ENCODE measurements at regions not wholly inside any gene's neighbourhood (a gene's known extent, or its start where the extent isn't known, plus 50 kb on each side); places are given as distances from the start of the nearest gene placed in this dataset.

DNA sequence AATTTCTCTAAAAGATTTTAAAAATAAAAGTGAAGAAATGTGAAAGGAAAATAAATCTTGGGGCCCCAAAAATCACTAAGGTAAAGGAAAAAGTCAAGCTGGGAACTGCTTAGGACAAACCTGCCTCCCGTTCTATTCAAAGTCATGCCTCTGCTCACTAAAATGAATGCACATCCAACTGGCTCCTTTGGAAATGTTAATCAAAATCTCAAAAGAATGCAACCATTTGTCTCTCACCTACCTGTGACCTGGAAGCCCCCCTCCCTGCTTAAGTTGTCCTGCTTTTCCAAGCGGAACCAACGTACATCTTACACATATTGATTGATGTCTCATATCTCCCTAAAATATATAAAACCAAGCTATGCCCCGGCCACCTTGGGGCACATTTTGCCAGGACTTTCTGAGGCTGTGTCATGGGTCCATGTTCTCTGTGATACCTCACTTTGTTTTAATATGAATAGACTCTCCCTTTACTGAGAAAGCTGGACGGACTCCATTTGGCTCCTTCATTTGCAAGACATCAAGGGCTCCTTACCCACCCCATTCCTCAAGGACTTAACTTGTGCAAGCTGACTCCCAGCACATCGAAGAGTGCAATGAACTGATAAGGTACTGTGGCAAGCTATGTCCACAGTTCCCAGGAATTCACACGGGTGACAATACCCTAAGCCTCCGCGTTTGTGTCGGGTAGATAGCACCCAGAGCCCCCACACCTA is 164.3 kb downstream of the SMC2 start:
- Histone ChIP-seq H3K27me3 (replicated peaks; ENCODE audit: insufficient read depth, low read length) (no peaks in the 10 kb centered on the region), H3K36me3 (replicated peaks; ENCODE audit: insufficient read depth, low read length) (no peaks in the 10 kb centered on the region), H3K9ac (ENCODE audit: low read length) (no peak overlapping the region), H4K20me1 (ENCODE audit: insufficient read depth, low read length) (no peaks in the 10 kb centered on the region), H3K79me2 (ENCODE audit: low read length) (no peaks in the 10 kb centered on the region), H3K9me2 (replicated peaks; ENCODE audit: insufficient read depth, low read length) (no peaks in the 10 kb centered on the region), H3K9me3 (replicated peaks; ENCODE audit: insufficient read depth, low read length) (no peaks in the 10 kb centered on the region; the same call in 1 of the 2 replicates), H3K4me2 (ENCODE audit: low read depth, low read length) (no peak overlapping the region), H2AFZ (ENCODE audit: low read length) (no peak overlapping the region), H3K4me1 (ENCODE audit: low read length) (no peaks in the 10 kb centered on the region), H3K4me3 (ENCODE audit: low read length) (no peak overlapping the region), H3F3A (ENCODE audit: insufficient read depth, low read length) (no peaks in the 10 kb centered on the region), H3K27ac (ENCODE audit: low read length) (no peak overlapping the region)
- TF ChIP-seq EZH2phosphoT487 (IDR thresholded peaks at IDR 0.05; ENCODE audit: low read length) (no peak), EZH2 (optimal IDR thresholded peaks at IDR 0.05; ENCODE audit: low read depth, low read length) (no peak)
- TF ChIP-seq, protein P1, sequence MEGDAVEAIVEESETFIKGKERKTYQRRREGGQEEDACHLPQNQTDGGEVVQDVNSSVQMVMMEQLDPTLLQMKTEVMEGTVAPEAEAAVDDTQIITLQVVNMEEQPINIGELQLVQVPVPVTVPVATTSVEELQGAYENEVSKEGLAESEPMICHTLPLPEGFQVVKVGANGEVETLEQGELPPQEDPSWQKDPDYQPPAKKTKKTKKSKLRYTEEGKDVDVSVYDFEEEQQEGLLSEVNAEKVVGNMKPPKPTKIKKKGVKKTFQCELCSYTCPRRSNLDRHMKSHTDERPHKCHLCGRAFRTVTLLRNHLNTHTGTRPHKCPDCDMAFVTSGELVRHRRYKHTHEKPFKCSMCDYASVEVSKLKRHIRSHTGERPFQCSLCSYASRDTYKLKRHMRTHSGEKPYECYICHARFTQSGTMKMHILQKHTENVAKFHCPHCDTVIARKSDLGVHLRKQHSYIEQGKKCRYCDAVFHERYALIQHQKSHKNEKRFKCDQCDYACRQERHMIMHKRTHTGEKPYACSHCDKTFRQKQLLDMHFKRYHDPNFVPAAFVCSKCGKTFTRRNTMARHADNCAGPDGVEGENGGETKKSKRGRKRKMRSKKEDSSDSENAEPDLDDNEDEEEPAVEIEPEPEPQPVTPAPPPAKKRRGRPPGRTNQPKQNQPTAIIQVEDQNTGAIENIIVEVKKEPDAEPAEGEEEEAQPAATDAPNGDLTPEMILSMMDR (IDR thresholded peaks at IDR 0.05; ENCODE audit: low read length) = no peak
- DNase-seq = no peak

GRCh38 chr9:104260004-104260403 is 165.9 kb downstream of the SMC2 start:
- Histone ChIP-seq H3K4me1 (ENCODE audit: low read length) (no peaks in the 10 kb centered on the region), H3K4me3 (ENCODE audit: low read length) (no peak overlapping the region), H3K36me3 (replicated peaks; ENCODE audit: insufficient read depth, low read length) (no peaks in the 10 kb centered on the region), H3K4me2 (ENCODE audit: low read depth, low read length) (no peak overlapping the region), H4K20me1 (ENCODE audit: insufficient read depth, low read length) (no peaks in the 10 kb centered on the region), H3K27me3 (replicated peaks; ENCODE audit: insufficient read depth, low read length) (no peaks in the 10 kb centered on the region), H3F3A (ENCODE audit: insufficient read depth, low read length) (no peaks in the 10 kb centered on the region), H3K79me2 (ENCODE audit: low read length) (no peaks in the 10 kb centered on the region), H3K27ac (ENCODE audit: low read length) (no peak overlapping the region), H3K9me3 (replicated peaks; ENCODE audit: insufficient read depth, low read length) (no peaks in the 10 kb centered on the region; the same call in 1 of the 2 replicates), H3K9ac (ENCODE audit: low read length) (no peak overlapping the region), H2AFZ (ENCODE audit: low read length) (no peak overlapping the region), H3K9me2 (replicated peaks; ENCODE audit: insufficient read depth, low read length) (no peaks in the 10 kb centered on the region)
- no peak for DNase-seq
- no peak for TF ChIP-seq EZH2phosphoT487 (IDR thresholded peaks at IDR 0.05; ENCODE audit: low read length)

- no peak overlapping the region for H3K27ac ChIP-seq (ENCODE audit: low read length)
- no peaks in the 10 kb centered on the region for H3K79me2 ChIP-seq (ENCODE audit: low read length)
- H2AFZ ChIP-seq (ENCODE audit: low read length) = no peak overlapping the region
- H3K9me3 ChIP-seq (replicated peaks; ENCODE audit: insufficient read depth, low read length) = no peaks in the 10 kb centered on the region
- H3K27me3 ChIP-seq (replicated peaks; ENCODE audit: insufficient read depth, low read length) = no peaks in the 10 kb centered on the region
- H3K36me3 ChIP-seq (replicated peaks; ENCODE audit: insufficient read depth, low read length) = no peaks in the 10 kb centered on the region
- H3K4me2 ChIP-seq (ENCODE audit: low read depth, low read length) = no peak overlapping the region
- H4K20me1 ChIP-seq (ENCODE audit: insufficient read depth, low read length) = no peaks in the 10 kb centered on the region
- no peaks in the 10 kb centered on the region for H3K9me2 ChIP-seq (replicated peaks; ENCODE audit: insufficient read depth, low read length)
- H3K4me1 ChIP-seq (ENCODE audit: low read length) = no peaks in the 10 kb centered on the region
- no peaks in the 10 kb centered on the region for H3F3A ChIP-seq (ENCODE audit: insufficient read depth, low read length)
- H3K9ac ChIP-seq (ENCODE audit: low read length) = no peak overlapping the region
- no peak for DNase-seq
- H3K4me3 ChIP-seq (ENCODE audit: low read length) = no peak overlapping the region
- TF ChIP-seq, protein P1 (IDR thresholded peaks at IDR 0.05; ENCODE audit: low read length) = no peak
- no peak for TF ChIP-seq EZH2 (optimal IDR thresholded peaks at IDR 0.05; ENCODE audit: low read depth, low read length)
- no peak for TF ChIP-seq EZH2phosphoT487 (IDR thresholded peaks at IDR 0.05; ENCODE audit: low read length)
These were observed 169.8 kb downstream of the SMC2 start for GRCh38 chr9:104263942-104264341.

DNA sequence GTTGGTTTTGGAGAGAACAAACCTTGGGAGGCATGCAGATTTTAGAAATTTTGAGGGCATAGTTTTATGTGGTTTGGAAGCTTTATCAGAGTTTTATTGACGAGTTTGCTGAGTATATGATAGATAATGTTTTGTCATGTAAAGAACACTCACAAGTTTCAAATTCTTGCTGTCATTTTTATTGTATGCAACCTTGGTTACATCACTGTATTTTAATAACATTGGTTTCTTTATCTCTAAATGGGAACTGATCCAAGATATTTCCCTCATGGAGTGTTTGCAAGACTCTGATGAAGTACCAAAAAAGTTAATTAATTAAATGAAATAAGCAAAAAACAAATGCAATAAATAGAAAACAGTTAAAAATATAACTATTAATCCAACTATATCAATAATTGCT is 170.3 kb downstream of the SMC2 start:
- Histone ChIP-seq H4K20me1 (ENCODE audit: insufficient read depth, low read length) (no peaks in the 10 kb centered on the region), H3K9me2 (replicated peaks; ENCODE audit: insufficient read depth, low read length) (no peaks in the 10 kb centered on the region), H2AFZ (ENCODE audit: low read length) (no peak overlapping the region), H3F3A (ENCODE audit: insufficient read depth, low read length) (no peaks in the 10 kb centered on the region), H3K79me2 (ENCODE audit: low read length) (no peaks in the 10 kb centered on the region), H3K9me3 (replicated peaks; ENCODE audit: insufficient read depth, low read length) (no peaks in the 10 kb centered on the region), H3K4me2 (ENCODE audit: low read depth, low read length) (no peak overlapping the region), H3K27me3 (replicated peaks; ENCODE audit: insufficient read depth, low read length) (no peaks in the 10 kb centered on the region), H3K4me1 (ENCODE audit: low read length) (no peaks in the 10 kb centered on the region), H3K9ac (ENCODE audit: low read length) (no peak overlapping the region), H3K36me3 (replicated peaks; ENCODE audit: insufficient read depth, low read length) (no peaks in the 10 kb centered on the region), H3K4me3 (ENCODE audit: low read length) (no peak overlapping the region), H3K27ac (ENCODE audit: low read length) (no peak overlapping the region)
- DNase-seq = no peak
- TF ChIP-seq, protein P1 (IDR thresholded peaks at IDR 0.05; ENCODE audit: low read length) = no peak
- TF ChIP-seq EZH2phosphoT487 (IDR thresholded peaks at IDR 0.05; ENCODE audit: low read length) (no peak), EZH2 (optimal IDR thresholded peaks at IDR 0.05; ENCODE audit: low read depth, low read length) (no peak)
